Astrocyte of the spinal cord (primary cell): ENCODE measurements at regions not wholly inside any gene's neighbourhood (a gene's known extent, or its start where the extent isn't known, plus 50 kb on each side); places are given as distances from the start of the nearest gene placed in this dataset.

Experiments
- DNase-seq: peaks from one replicate; pipeline ENCODE4 v3.0.0; 2011; ENCODE audit warnings: low read depth, low spot score
- H3K4me3 ChIP-seq: 2 replicates; pipeline ENCODE4 v1.5.1; 2011; ENCODE audit warnings: low read depth, mild to moderate bottlenecking, low read length, moderate library complexity
- CTCF ChIP-seq: IDR thresholded peaks from 2 replicates; pipeline ENCODE4 v1.5.1; 2012; ENCODE audit warnings: low read depth, mild to moderate bottlenecking, low read length, inconsistent platforms
- in situ Hi-C: cut with HindIII; loops from 2 replicates; pipeline ENCODE4 v1.10.0; 2017; ENCODE audit warnings: low sequenced_read_pairs

GRCh38 chr18:64562651-64563050, 413.8 kb upstream of the LINC00305 start:
- no peak for TF ChIP-seq CTCF
- in situ Hi-C loops = no loop called here
- DNase-seq = no peak
- H3K4me3 ChIP-seq = no peak overlapping the region

GRCh38 chr18:64546451-64546850, 397.6 kb upstream of the LINC00305 start:
- in situ Hi-C loops = no loop called here
- no peak for TF ChIP-seq CTCF
- no peak overlapping the region for H3K4me3 ChIP-seq
- no peak for DNase-seq

GRCh38 chr18:64539847-64540246, 391.0 kb upstream of the LINC00305 start:
- in situ Hi-C loops = no loop called here
- no peak for TF ChIP-seq CTCF
- H3K4me3 ChIP-seq = no peak overlapping the region
- no peak for DNase-seq

- no peak for DNase-seq
- in situ Hi-C loops = no loop called here
- TF ChIP-seq CTCF = no peak
- H3K4me3 ChIP-seq = no peak overlapping the region
Observed at GRCh38 chr18:64528646-64529045, 379.8 kb upstream of the LINC00305 start.

- no peak overlapping the region for H3K4me3 ChIP-seq
- TF ChIP-seq CTCF = no peak
- in situ Hi-C loops = no loop called here
- DNase-seq = no peak
Observed at GRCh38 chr18:64519201-64519600, 370.3 kb upstream of the LINC00305 start.

- TF ChIP-seq CTCF = no peak
- H3K4me3 ChIP-seq = no peak overlapping the region
- in situ Hi-C loops = no loop called here
- DNase-seq = no peak
Observed at GRCh38 chr18:64518191-64518590, 369.3 kb upstream of the LINC00305 start.

GRCh38 chr18:64513401-64513800, 364.5 kb upstream of the LINC00305 start:
- TF ChIP-seq CTCF = no peak
- no peak for DNase-seq
- in situ Hi-C loops = no loop called here
- no peak overlapping the region for H3K4me3 ChIP-seq
